ENCODE measurements at regions not wholly inside any gene's neighbourhood (a gene's known extent, or its start where the extent isn't known, plus 50 kb on each side); places are given as distances from the start of the nearest gene placed in this dataset.

DNA sequence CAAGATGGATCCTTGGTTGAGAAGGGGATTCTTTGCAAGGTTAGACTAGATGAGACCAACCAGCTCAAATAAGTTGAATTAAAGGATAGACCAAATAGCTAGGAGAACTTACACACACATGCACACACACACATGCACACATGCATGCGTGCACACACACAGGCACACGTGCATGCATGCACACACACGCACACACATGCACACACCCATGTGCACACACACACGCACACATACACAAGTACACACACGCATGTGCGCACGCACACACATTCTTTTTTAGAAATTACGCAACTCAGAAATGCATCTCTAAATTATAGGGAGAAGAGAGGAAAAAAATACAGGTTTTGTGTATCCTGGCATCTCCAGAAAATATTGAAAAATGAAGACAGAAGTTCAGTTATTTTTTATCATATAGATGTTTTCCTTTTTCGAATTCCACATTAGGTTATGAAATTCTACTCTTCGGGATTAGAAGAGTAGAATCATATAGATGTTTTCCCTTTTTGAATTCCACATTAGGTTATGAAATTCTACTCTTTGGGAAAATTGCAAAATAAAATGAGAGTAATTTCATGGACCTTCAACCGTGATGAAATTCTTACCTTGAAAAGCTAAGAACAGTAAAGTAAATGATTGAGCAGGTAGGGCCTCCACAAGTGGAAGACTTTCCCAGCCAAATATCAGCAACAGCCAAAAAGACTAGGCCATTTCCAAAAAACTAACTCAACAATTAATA, 243.2 kb upstream of the USP25 start:
- no peak overlapping the region for H3K4me3 Mint-ChIP-seq (ENCODE audit: unreplicated experiment)
- BruUV-seq (replicated peaks): no TSS peak
- H3K36me3 Mint-ChIP-seq (ENCODE audit: insufficient read depth, unreplicated experiment): no peaks in the 10 kb centered on the region
- POLR2A ChIA-PET: interaction anchor here (0.8 kb wide), 1 partner anchor 81 kb away, joined by 3 read pairs; no protein-coding TSS in a partner anchor
- H3K9me3 Mint-ChIP-seq (ENCODE audit: unreplicated experiment): no peaks in the 10 kb centered on the region
- CTCF ChIA-PET: interaction anchor here (1.0 to 1.7 kb wide), 2 partner anchors 66 to 424 kb away, joined by 4 to 5 read pairs; no protein-coding TSS in a partner anchor
- no peaks in the 10 kb centered on the region for H3K27me3 Mint-ChIP-seq (ENCODE audit: insufficient read depth, unreplicated experiment)
- TF ChIP-seq, protein P1, sequence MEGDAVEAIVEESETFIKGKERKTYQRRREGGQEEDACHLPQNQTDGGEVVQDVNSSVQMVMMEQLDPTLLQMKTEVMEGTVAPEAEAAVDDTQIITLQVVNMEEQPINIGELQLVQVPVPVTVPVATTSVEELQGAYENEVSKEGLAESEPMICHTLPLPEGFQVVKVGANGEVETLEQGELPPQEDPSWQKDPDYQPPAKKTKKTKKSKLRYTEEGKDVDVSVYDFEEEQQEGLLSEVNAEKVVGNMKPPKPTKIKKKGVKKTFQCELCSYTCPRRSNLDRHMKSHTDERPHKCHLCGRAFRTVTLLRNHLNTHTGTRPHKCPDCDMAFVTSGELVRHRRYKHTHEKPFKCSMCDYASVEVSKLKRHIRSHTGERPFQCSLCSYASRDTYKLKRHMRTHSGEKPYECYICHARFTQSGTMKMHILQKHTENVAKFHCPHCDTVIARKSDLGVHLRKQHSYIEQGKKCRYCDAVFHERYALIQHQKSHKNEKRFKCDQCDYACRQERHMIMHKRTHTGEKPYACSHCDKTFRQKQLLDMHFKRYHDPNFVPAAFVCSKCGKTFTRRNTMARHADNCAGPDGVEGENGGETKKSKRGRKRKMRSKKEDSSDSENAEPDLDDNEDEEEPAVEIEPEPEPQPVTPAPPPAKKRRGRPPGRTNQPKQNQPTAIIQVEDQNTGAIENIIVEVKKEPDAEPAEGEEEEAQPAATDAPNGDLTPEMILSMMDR (IDR thresholded peaks at IDR 0.05; ENCODE audit: unreplicated experiment): no peak
- no peak overlapping the region for H3K27ac Mint-ChIP-seq (ENCODE audit: low read depth, unreplicated experiment)
- intact Hi-C loops (cut with micrococcal nuclease): loop anchor here (10.0 kb wide), 2 partner anchors 322 to 1182 kb away; no protein-coding TSS in a partner anchor
- no peak for DNase-seq (ENCODE audit: unreplicated experiment)
- no peaks in the 10 kb centered on the region for H3K4me1 Mint-ChIP-seq (ENCODE audit: insufficient read depth, unreplicated experiment)

DNA sequence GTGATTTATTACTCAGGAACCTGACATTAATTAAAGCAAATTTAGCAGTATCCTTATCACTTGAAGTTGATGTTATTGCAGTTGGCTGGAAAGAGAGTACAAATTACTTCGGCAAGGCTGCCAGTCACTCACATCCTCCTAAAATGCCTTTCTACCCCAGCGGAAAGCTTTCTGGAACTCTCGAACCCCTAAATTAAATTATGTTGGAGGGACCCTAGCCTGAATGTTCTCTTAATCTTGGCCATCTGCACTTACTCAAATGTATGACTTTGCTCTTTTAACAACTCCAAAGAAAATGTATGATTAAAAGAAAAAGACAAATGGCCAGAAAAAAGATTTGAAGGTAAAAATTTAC, 242.6 kb upstream of the USP25 start:
- ChIA-PET POLR2A (interaction anchor here (0.6 to 0.8 kb wide), 2 partner anchors 80 to 427 kb away, joined by 3 read pairs; no protein-coding TSS in a partner anchor), CTCF (no interaction called here)
- Mint-ChIP-seq H3K4me3 (ENCODE audit: unreplicated experiment) (no peak overlapping the region), H3K4me1 (ENCODE audit: insufficient read depth, unreplicated experiment) (no peaks in the 10 kb centered on the region), H3K27ac (ENCODE audit: low read depth, unreplicated experiment) (no peak overlapping the region), H3K9me3 (ENCODE audit: unreplicated experiment) (no peaks in the 10 kb centered on the region), H3K27me3 (ENCODE audit: insufficient read depth, unreplicated experiment) (no peaks in the 10 kb centered on the region), H3K36me3 (ENCODE audit: insufficient read depth, unreplicated experiment) (no peaks in the 10 kb centered on the region)
- DNase-seq (ENCODE audit: unreplicated experiment): no peak
- TF ChIP-seq, protein P1 (IDR thresholded peaks at IDR 0.05; ENCODE audit: unreplicated experiment): no peak
- BruUV-seq (replicated peaks): no TSS peak
- intact Hi-C loops (cut with micrococcal nuclease): loop anchor here (10.0 kb wide), 2 partner anchors 322 to 1182 kb away; no protein-coding TSS in a partner anchor

DNA sequence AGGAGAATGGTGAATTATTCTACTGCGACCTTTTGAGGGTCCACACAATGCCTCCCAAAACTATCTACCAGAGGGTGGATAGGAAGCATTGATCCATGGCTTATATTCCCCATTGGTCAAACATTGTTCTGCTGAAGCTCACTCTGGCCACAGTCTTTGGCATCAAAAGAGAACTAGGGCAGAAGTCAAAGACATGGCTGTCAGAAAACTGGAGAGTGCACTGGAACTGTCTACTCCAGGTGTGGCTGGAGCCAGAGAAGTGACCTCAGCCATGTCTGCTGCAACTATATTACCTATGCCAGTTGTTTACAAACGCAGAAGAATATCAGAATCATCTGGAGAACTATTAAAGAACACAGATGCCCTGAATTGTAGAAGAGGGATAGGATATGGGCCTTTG, 238.7 kb upstream of the USP25 start:
- TF ChIP-seq, protein P1 (IDR thresholded peaks at IDR 0.05; ENCODE audit: unreplicated experiment): no peak
- no peaks in the 10 kb centered on the region for H3K4me1 Mint-ChIP-seq (ENCODE audit: insufficient read depth, unreplicated experiment)
- intact Hi-C loops (cut with micrococcal nuclease): no loop called here
- no peak for DNase-seq (ENCODE audit: unreplicated experiment)
- CTCF ChIA-PET: interaction anchor here (2.2 kb wide), 1 partner anchor 62 kb away, joined by 9 read pairs; no protein-coding TSS in a partner anchor
- BruUV-seq (replicated peaks): no TSS peak
- H3K36me3 Mint-ChIP-seq (ENCODE audit: insufficient read depth, unreplicated experiment): no peaks in the 10 kb centered on the region
- POLR2A ChIA-PET: no interaction called here
- no peak overlapping the region for H3K27ac Mint-ChIP-seq (ENCODE audit: low read depth, unreplicated experiment)
- no peaks in the 10 kb centered on the region for H3K9me3 Mint-ChIP-seq (ENCODE audit: unreplicated experiment)
- H3K27me3 Mint-ChIP-seq (ENCODE audit: insufficient read depth, unreplicated experiment): no peaks in the 10 kb centered on the region
- no peak overlapping the region for H3K4me3 Mint-ChIP-seq (ENCODE audit: unreplicated experiment)

DNA sequence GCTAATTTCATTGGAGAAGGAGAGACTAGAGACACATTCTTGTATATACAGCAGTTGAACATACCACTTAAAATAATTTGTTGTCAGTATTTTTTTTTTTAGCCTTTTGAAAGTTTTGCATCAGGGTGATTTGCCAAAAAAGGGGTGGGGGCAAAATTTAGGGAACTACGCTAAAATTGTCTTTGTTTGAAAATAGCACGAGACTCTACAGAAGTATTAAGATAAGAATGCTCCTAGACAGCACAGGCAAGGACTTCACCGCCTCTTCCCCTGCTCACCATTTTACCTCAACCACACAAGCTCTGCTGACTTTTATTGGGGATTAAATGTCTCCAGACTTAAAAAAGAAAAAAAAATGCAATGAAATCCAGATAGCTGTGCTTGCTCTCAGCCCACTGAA, 236.1 kb upstream of the USP25 start:
- Mint-ChIP-seq H3K36me3 (ENCODE audit: insufficient read depth, unreplicated experiment) (no peaks in the 10 kb centered on the region), H3K27me3 (ENCODE audit: insufficient read depth, unreplicated experiment) (no peaks in the 10 kb centered on the region), H3K9me3 (ENCODE audit: unreplicated experiment) (no peaks in the 10 kb centered on the region), H3K4me1 (ENCODE audit: insufficient read depth, unreplicated experiment) (no peaks in the 10 kb centered on the region), H3K4me3 (ENCODE audit: unreplicated experiment) (no peak overlapping the region), H3K27ac (ENCODE audit: low read depth, unreplicated experiment) (no peak overlapping the region)
- TF ChIP-seq, protein P1 (IDR thresholded peaks at IDR 0.05; ENCODE audit: unreplicated experiment): no peak
- intact Hi-C loops (cut with micrococcal nuclease): no loop called here
- BruUV-seq (replicated peaks): no TSS peak
- no peak for DNase-seq (ENCODE audit: unreplicated experiment)
- POLR2A ChIA-PET: interaction anchor here (0.5 to 0.7 kb wide), 2 partner anchors 9 to 247 kb away, joined by 3 read pairs; no protein-coding TSS in a partner anchor
- CTCF ChIA-PET: interaction anchor here (0.6 to 2.1 kb wide), 3 partner anchors 9 to 434 kb away, joined by 3 to 7 read pairs (median 4); no protein-coding TSS in a partner anchor

Measured in MCF 10A (cell line).